ENCODE measurements at regions not wholly inside any gene's neighbourhood (a gene's known extent, or its start where the extent isn't known, plus 50 kb on each side); places are given as distances from the start of the nearest gene placed in this dataset.
"Not testable (repeated sequence)": the region's sequence is repeated elsewhere in the genome, so short reads cannot be mapped to it uniquely, and the experiment has no call there.

- no peak for DNase-seq (ENCODE audit: low spot score)
These were observed 831.0 kb upstream of the ACVR2A start for GRCh38 chr2:147013696-147014392.

- no peak for DNase-seq (ENCODE audit: low spot score)
These were observed 836.3 kb upstream of the ACVR2A start for GRCh38 chr2:147008481-147008880.

- no peak for DNase-seq (ENCODE audit: low spot score)
These were observed 838.1 kb upstream of the ACVR2A start for GRCh38 chr2:147006736-147007141.

GRCh38 chr2:147003081-147003480 lies 841.7 kb upstream of the ACVR2A start:
- no peak for DNase-seq (ENCODE audit: low spot score)

- DNase-seq (ENCODE audit: low spot score) = no peak
These were observed 842.6 kb upstream of the ACVR2A start for GRCh38 chr2:147002256-147002655.

- no peak for DNase-seq (ENCODE audit: low spot score)
These were observed 843.8 kb upstream of the ACVR2A start for GRCh38 chr2:147001061-147001460.

- DNase-seq (ENCODE audit: low spot score) = not testable (repeated sequence)
These were observed 844.7 kb upstream of the ACVR2A start for GRCh38 chr2:147000151-147000550.

GRCh38 chr2:146997945-146998344 lies 846.9 kb upstream of the ACVR2A start:
- no peak for DNase-seq (ENCODE audit: low spot score)

- no peak for DNase-seq (ENCODE audit: low spot score)
These were observed 847.3 kb upstream of the ACVR2A start for GRCh38 chr2:146997488-146997887.

- no peak for DNase-seq (ENCODE audit: low spot score)
These were observed 850.6 kb upstream of the ACVR2A start for GRCh38 chr2:146994246-146994645.

- no peak for DNase-seq (ENCODE audit: low spot score)
These were observed 852.4 kb upstream of the ACVR2A start for GRCh38 chr2:146992466-146992865.

- no peak for DNase-seq (ENCODE audit: low spot score)
These were observed 852.8 kb upstream of the ACVR2A start for GRCh38 chr2:146992057-146992456.

- no peak for DNase-seq (ENCODE audit: low spot score)
These were observed 854.3 kb upstream of the ACVR2A start for GRCh38 chr2:146990311-146991054.

GRCh38 chr2:146989741-146990140 lies 855.1 kb upstream of the ACVR2A start:
- DNase-seq (ENCODE audit: low spot score) = no peak

- DNase-seq (ENCODE audit: low spot score) = no peak
These were observed 856.8 kb upstream of the ACVR2A start for GRCh38 chr2:146987996-146988395.

GRCh38 chr2:146986161-146986560 lies 858.7 kb upstream of the ACVR2A start:
- DNase-seq (ENCODE audit: low spot score) = no peak

- no peak for DNase-seq (ENCODE audit: low spot score)
These were observed 859.1 kb upstream of the ACVR2A start for GRCh38 chr2:146985753-146986152.

- no peak for DNase-seq (ENCODE audit: low spot score)
These were observed 860.8 kb upstream of the ACVR2A start for GRCh38 chr2:146984014-146984413.

GRCh38 chr2:146982393-146982846 lies 862.4 kb upstream of the ACVR2A start:
- no peak for DNase-seq (ENCODE audit: low spot score)

- DNase-seq (ENCODE audit: low spot score) = no peak
These were observed 862.9 kb upstream of the ACVR2A start for GRCh38 chr2:146981921-146982320.

GRCh38 chr2:146979746-146980145 lies 865.1 kb upstream of the ACVR2A start:
- DNase-seq (ENCODE audit: low spot score) = no peak

- no peak for DNase-seq (ENCODE audit: low spot score)
These were observed 866.0 kb upstream of the ACVR2A start for GRCh38 chr2:146978577-146979555.
